ENCODE measurements at regions not wholly inside any gene's neighbourhood (a gene's known extent, or its start where the extent isn't known, plus 50 kb on each side); places are given as distances from the start of the nearest gene placed in this dataset.

DNA sequence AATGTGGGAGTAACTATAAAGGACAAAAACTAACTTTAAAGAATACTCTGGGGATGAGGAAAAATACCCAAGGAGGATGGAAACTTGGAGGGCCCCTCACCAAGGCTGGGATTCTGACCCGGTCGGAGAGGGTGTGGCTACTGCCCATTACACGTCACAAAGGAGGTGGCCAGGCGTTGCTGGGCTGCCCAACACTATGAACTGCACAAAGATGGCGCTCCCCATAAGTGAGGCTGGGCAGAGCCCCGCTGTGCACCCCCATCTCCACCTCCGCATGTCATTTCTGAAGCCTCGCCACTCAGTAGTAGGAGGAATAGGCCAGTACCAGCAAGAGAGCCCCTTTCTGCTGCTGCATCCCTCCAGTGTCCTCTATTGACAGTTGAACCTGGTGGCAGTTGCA, 290.1 kb upstream of the ZNF32 start:
- FAIRE-seq (no peak), DNase-seq (ENCODE audit: low read depth in 1 of 2, low spot score in 2 of 2) (no peak)
- Histone ChIP-seq H4K5ac (ENCODE audit: insufficient read length, low read depth, low read length) (no peak overlapping the region), H3K23ac (ENCODE audit: insufficient read length) (no peak overlapping the region), H3K27me3 (replicated peaks in 1 of 4; ENCODE audit: control insufficient read depth in 3 of 4, extremely low read depth in 1 of 4, insufficient read depth in 3 of 4, low read length in 3 of 4) (no peaks in the 10 kb centered on the region), H3K4me2 (ENCODE audit: insufficient read depth in 1 of 2, low read depth in 2 of 2, low read length in 2 of 2) (no peak overlapping the region), H3K4me1 (replicated peaks in 1 of 4; ENCODE audit: control insufficient read depth in 3 of 4, insufficient read depth in 4 of 4, low read length in 3 of 4) (no peaks in the 10 kb centered on the region), H3K79me2 (ENCODE audit: control insufficient read depth in 1 of 2, insufficient read depth in 2 of 2, low read length in 2 of 2) (no peaks in the 10 kb centered on the region), H2BK20ac (ENCODE audit: low read length) (no peak overlapping the region), H2AFZ (ENCODE audit: low read length) (no peak overlapping the region), H3K18ac (ENCODE audit: extremely low read depth, low read length) (no peak overlapping the region), H3K56ac (replicated peaks; ENCODE audit: insufficient read length, low read depth, low read length) (no peak overlapping the region), H2BK15ac (ENCODE audit: low read length) (no peak overlapping the region), H3K4me3 (ENCODE audit: extremely low read depth in 1 of 4, insufficient read depth in 2 of 4, low read depth in 3 of 4, low read length in 4 of 4) (no peak overlapping the region), H2BK5ac (ENCODE audit: low read depth, low read length) (no peak overlapping the region), H2BK12ac (ENCODE audit: low read depth, low read length) (no peak overlapping the region), H3K79me1 (ENCODE audit: low read depth, low read length) (no peaks in the 10 kb centered on the region), H4K91ac (replicated peaks; ENCODE audit: insufficient read length, low read length) (no peak overlapping the region), H3K23me2 (ENCODE audit: low read depth, low read length) (0 out of 2 replicates have a peak, but pooled peaks cover 1% of the 10 kb centered on the region), H3K27ac (ENCODE audit: low read depth, low read length) (no peak overlapping the region), H4K8ac (ENCODE audit: extremely low read depth, insufficient read depth, low read length) (no peak overlapping the region), H2AK5ac (ENCODE audit: low read depth, low read length) (no peak overlapping the region), H4K20me1 (replicated peaks in 1 of 2; ENCODE audit: control insufficient read depth in 1 of 2, insufficient read depth in 2 of 2, low read length in 2 of 2) (no peaks in the 10 kb centered on the region), H2BK120ac (replicated peaks; ENCODE audit: low read depth, low read length) (no peak overlapping the region), H3K9ac (replicated peaks in 1 of 4; ENCODE audit: extremely low read depth in 1 of 4, low read depth in 3 of 4, low read length in 3 of 4) (no peak overlapping the region), H3K9me3 (ENCODE audit: insufficient read depth in 2 of 2, low read depth in 1 of 2, low read length in 1 of 2) (peaks cover 2 to 4% of the 10 kb centered on the region in 2 experiments; a peak in 2 of 4 replicates), H3K4ac (replicated peaks; ENCODE audit: insufficient read length, low read depth, low read length) (no peak overlapping the region), H3K14ac (ENCODE audit: insufficient read length) (no peak overlapping the region), H3K36me3 (ENCODE audit: control insufficient read depth in 2 of 4, insufficient read depth in 4 of 4, low read length in 3 of 4) (no peaks in the 10 kb centered on the region)
- ChIA-PET POLR2A (ENCODE audit: partially characterized antibody) (no interaction called here), CTCF (ENCODE audit: partially characterized antibody) (no interaction called here)
- TF ChIP-seq ATF2 (IDR thresholded peaks at IDR 0.05; ENCODE audit: low read length) = no peak
- no peak for TF ChIP-seq SIRT6 (IDR thresholded peaks at IDR 0.05; ENCODE audit: low read length)
- no peak for TF ChIP-seq SP4 (IDR thresholded peaks at IDR 0.05; ENCODE audit: low read length)
- TF ChIP-seq ATF3 (IDR thresholded peaks at IDR 0.05; ENCODE audit: insufficient read depth, low read depth, low read length) = no peak
- TF ChIP-seq HDAC2 (IDR thresholded peaks at IDR 0.05; ENCODE audit: borderline replicate concordance in 1 of 2, low read depth in 2 of 2, low read length in 2 of 2) = no peak
- TF ChIP-seq ZNF274 (IDR thresholded peaks at IDR 0.05; ENCODE audit: borderline replicate concordance, extremely low read depth, low read length) = no peak
- no peak for TF ChIP-seq EP300 (IDR thresholded peaks at IDR 0.05; ENCODE audit: borderline replicate concordance in 1 of 2, low read depth in 2 of 2, low read length in 2 of 2)
- TF ChIP-seq SP2 (IDR thresholded peaks at IDR 0.05; ENCODE audit: low read length) = no peak
- TF ChIP-seq CTBP2 (IDR thresholded peaks at IDR 0.05; ENCODE audit: borderline replicate concordance, insufficient read depth, insufficient read length, low read length) = no peak
- no peak for TF ChIP-seq MAFK (IDR thresholded peaks at IDR 0.05; ENCODE audit: low read depth, low read length)
- TF ChIP-seq RXRA (IDR thresholded peaks at IDR 0.05; ENCODE audit: insufficient read depth, low read depth, low read length) = no peak
- WGBS, 2 experiments (ENCODE audit: extremely low coverage in 1 of 2, insufficient coverage in 1 of 2, insufficient read length in 1 of 2, insufficient replicate concordance in 2 of 2, low coverage in 1 of 2, low lambda C conversion rate in 2 of 2, missing lambda C conversion rate in 1 of 2) = 86% methylated on average over 8 of the region's 8 CpGs; no CpG with 5 or more reads in 1 of the 2 experiments

Measured in H1 (cell line).